ENCODE measurements at regions not wholly inside any gene's neighbourhood (a gene's known extent, or its start where the extent isn't known, plus 50 kb on each side); places are given as distances from the start of the nearest gene placed in this dataset.

- no peaks in the 10 kb centered on the region for H3K9me3 ChIP-seq
- TF ChIP-seq POLR2A (IDR thresholded peaks at IDR 0.05), result no peak
- TF ChIP-seq CTCF (IDR thresholded peaks at IDR 0.05), result no peak
- DNase-seq (no peak), ATAC-seq (no peak)
- intact Hi-C loops (cut with DNase I), result no loop called here
- H3K4me3 ChIP-seq, result no peak overlapping the region
- H3K27ac ChIP-seq, result no peak overlapping the region
- WGBS, 2 donors, result 67 to 74% methylated on average over 2 of the region's 2 CpGs
- H3K27me3 ChIP-seq, result no peaks in the 10 kb centered on the region
- no peaks in the 10 kb centered on the region for H3K4me1 ChIP-seq
- H3K36me3 ChIP-seq (replicated peaks in 1 of 2; ENCODE audit: insufficient read depth in 1 of 2, low read depth in 2 of 2), result no peaks in the 10 kb centered on the region
Observed at GRCh38 chr14:28902930-28903329, 136.3 kb downstream of the FOXG1 start.

GRCh38 chr14:28911521-28911920, 144.9 kb downstream of the FOXG1 start:
- intact Hi-C loops (cut with DNase I), result no loop called here
- ATAC-seq, result no peak

GRCh38 chr14:28913056-28913455, 146.5 kb downstream of the FOXG1 start:
- Histone ChIP-seq H3K4me3 (no peak overlapping the region), H3K36me3 (replicated peaks in 1 of 2; ENCODE audit: insufficient read depth in 1 of 2, low read depth in 2 of 2) (no peaks in the 10 kb centered on the region), H3K27ac (no peak overlapping the region), H3K27me3 (no peaks in the 10 kb centered on the region), H3K4me1 (no peaks in the 10 kb centered on the region), H3K9me3 (no peaks in the 10 kb centered on the region)
- DNase-seq (no peak), ATAC-seq (no peak)
- TF ChIP-seq POLR2A (IDR thresholded peaks at IDR 0.05), result no peak
- TF ChIP-seq CTCF (IDR thresholded peaks at IDR 0.05), result no peak
- intact Hi-C loops (cut with DNase I), result no loop called here
- WGBS, 2 donors, result 55 to 86% methylated on average over 1 of the region's 1 CpG

More at GRCh38 chr14:28911521-28911920, 144.9 kb downstream of the FOXG1 start:
- Histone ChIP-seq H3K4me3 (no peak overlapping the region), H3K27ac (no peak overlapping the region), H3K4me1 (no peaks in the 10 kb centered on the region), H3K36me3 (replicated peaks in 1 of 2; ENCODE audit: insufficient read depth in 1 of 2, low read depth in 2 of 2) (no peaks in the 10 kb centered on the region), H3K27me3 (no peaks in the 10 kb centered on the region), H3K9me3 (no peaks in the 10 kb centered on the region)
- TF ChIP-seq POLR2A (IDR thresholded peaks at IDR 0.05) (no peak), CTCF (IDR thresholded peaks at IDR 0.05) (no peak)
- no peak for DNase-seq

GRCh38 chr14:28926122-28926521, 159.5 kb downstream of the FOXG1 start:
- WGBS, 2 donors, result 23 to 32% methylated on average over 1 of the region's 1 CpG
- no peak for ATAC-seq
- Histone ChIP-seq H3K4me1 (no peaks in the 10 kb centered on the region), H3K9me3 (no peaks in the 10 kb centered on the region), H3K36me3 (replicated peaks in 1 of 2; ENCODE audit: insufficient read depth in 1 of 2, low read depth in 2 of 2) (no peaks in the 10 kb centered on the region), H3K27me3 (no peaks in the 10 kb centered on the region), H3K4me3 (no peak overlapping the region), H3K27ac (no peak overlapping the region)
- intact Hi-C loops (cut with DNase I), result no loop called here
- no peak for TF ChIP-seq CTCF (IDR thresholded peaks at IDR 0.05)
- DNase-seq, result no peak

- Histone ChIP-seq H3K9me3 (no peaks in the 10 kb centered on the region), H3K36me3 (replicated peaks in 1 of 2; ENCODE audit: insufficient read depth in 1 of 2, low read depth in 2 of 2) (no peaks in the 10 kb centered on the region), H3K4me3 (no peak overlapping the region), H3K4me1 (no peaks in the 10 kb centered on the region), H3K27me3 (no peaks in the 10 kb centered on the region), H3K27ac (no peak overlapping the region)
- intact Hi-C loops (cut with DNase I), result no loop called here
- ATAC-seq (no peak), DNase-seq (no peak)
- WGBS, 2 donors, result 56 to 71% methylated on average over 2 of the region's 2 CpGs
- TF ChIP-seq CTCF (IDR thresholded peaks at IDR 0.05), result no peak
- no peak for TF ChIP-seq POLR2A (IDR thresholded peaks at IDR 0.05)
Observed at GRCh38 chr14:28931999-28932398, 165.4 kb downstream of the FOXG1 start.
